Neural cell (in vitro differentiated cells): ENCODE measurements at regions not wholly inside any gene's neighbourhood (a gene's known extent, or its start where the extent isn't known, plus 50 kb on each side); places are given as distances from the start of the nearest gene placed in this dataset.
"Not testable (repeated sequence)": the region's sequence is repeated elsewhere in the genome, so short reads cannot be mapped to it uniquely, and the experiment has no call there.

ENCODE experiments used
- H2AFZ ChIP-seq: fragments of 200-600, 300-800 bp; sonication (generic), shearing (Covaris generic); 2 replicates; pipeline ENCODE4 v1.6.0; 2014; ENCODE audit warnings: low read depth, mild to moderate bottlenecking, antibody characterized with exemption, low read length, moderate library complexity
- H3F3A ChIP-seq: fragments of 200-600 bp; shearing (Covaris generic); 2 replicates; pipeline ENCODE4 v1.6.1; 2016; ENCODE audit warnings: mild to moderate bottlenecking, moderate library complexity, mixed read lengths, antibody characterized with exemption, low read length; ENCODE audit not compliant: insufficient read depth, poor library complexity, severe bottlenecking
- H3K27ac ChIP-seq: fragments of 200-600, 300-800 bp; sonication (generic), shearing (Covaris generic); 2 replicates; pipeline ENCODE4 v1.5.1; 2014; ENCODE audit warnings: mild to moderate bottlenecking, low read length, moderate library complexity
- H3K27me3 ChIP-seq: fragments of 300-800, 200-600 bp; sonication (generic), shearing (Covaris generic); 2 replicates; pipeline ENCODE4 v1.6.0; 2014; ENCODE audit warnings: mild to moderate bottlenecking, low read depth, low read length, moderate library complexity; ENCODE audit not compliant: insufficient read depth
- H3K36me3 ChIP-seq: fragments of 300-800, 200-600 bp; sonication (generic), shearing (Covaris generic); 2 replicates; pipeline ENCODE4 v1.5.1; 2014; ENCODE audit warnings: mild to moderate bottlenecking, antibody characterized with exemption, low read length, moderate library complexity; ENCODE audit not compliant: insufficient read depth
- H3K4me2 ChIP-seq: fragments of 300-800, 200-600 bp; sonication (generic), shearing (Covaris generic); 2 replicates; pipeline ENCODE4 v1.6.0; 2014; ENCODE audit warnings: mild to moderate bottlenecking, low read length
- H3K4me3 ChIP-seq: fragments of 300-800, 200-600 bp; sonication (generic), shearing (Covaris generic); 2 replicates; pipeline ENCODE4 v1.5.1; 2014; ENCODE audit warnings: mild to moderate bottlenecking, low read length, moderate library complexity
- H3K79me2 ChIP-seq: fragments of 200-600 bp; shearing (Covaris generic); replicated peaks from 2 replicates; pipeline ENCODE4 v1.6.0; 2014; ENCODE audit warnings: mild to moderate bottlenecking, low read length, moderate library complexity; ENCODE audit not compliant: insufficient read depth
- H3K9ac ChIP-seq: fragments of 300-800, 200-600 bp; sonication (generic), shearing (Covaris generic); 2 replicates; pipeline ENCODE4 v1.6.1; 2016; ENCODE audit warnings: mild to moderate bottlenecking, low read length, mixed read lengths
- H3K9me2 ChIP-seq: fragments of 200-600 bp; shearing (Covaris generic); 2 replicates; pipeline ENCODE4 v1.6.1; 2016; ENCODE audit warnings: mild to moderate bottlenecking, low read length, mixed read lengths; ENCODE audit not compliant: insufficient read depth
- H3K9me3 ChIP-seq: fragments of 200-600, 300-800 bp; sonication (generic), shearing (Covaris generic); 2 replicates; pipeline ENCODE4 v1.6.1; 2016; ENCODE audit warnings: mild to moderate bottlenecking, mixed run types, low read length, moderate library complexity, mixed read lengths
- H4K20me1 ChIP-seq: fragments of 200-600 bp; shearing (Covaris generic); 2 replicates; pipeline ENCODE4 v1.6.1; 2016; ENCODE audit warnings: mild to moderate bottlenecking, mixed run types; ENCODE audit not compliant: insufficient read depth
- CTCF ChIP-seq: fragments of 450-650 bp; IDR thresholded peaks from 2 replicates; pipeline ENCODE4 v1.5.1; 2014; ENCODE audit warnings: antibody characterized with exemption, mild to moderate bottlenecking, moderate library complexity; ENCODE audit not compliant: poor library complexity, severe bottlenecking
- EP300 ChIP-seq: fragments of 450-650 bp; conservative IDR thresholded peaks from 2 replicates; pipeline ENCODE4 v1.6.1; 2014; ENCODE audit warnings: antibody characterized with exemption, mild to moderate bottlenecking, moderate library complexity; ENCODE audit not compliant: poor library complexity, severe bottlenecking
- EZH2 ChIP-seq: fragments of 200-600, 300-800 bp; shearing (Covaris generic), sonication (generic); IDR thresholded peaks from 2 replicates; pipeline ENCODE4 v1.6.1; 2014; ENCODE audit warnings: antibody characterized with exemption, low read length, borderline replicate concordance, mild to moderate bottlenecking; ENCODE audit not compliant: insufficient read depth, poor library complexity, severe bottlenecking
- MXI1 ChIP-seq: fragments of 450-650 bp; conservative IDR thresholded peaks from 2 replicates; pipeline ENCODE4 v1.6.1; 2014; ENCODE audit warnings: antibody characterized with exemption, mild to moderate bottlenecking; ENCODE audit not compliant: poor library complexity, severe bottlenecking
- POLR2AphosphoS5 ChIP-seq: IDR thresholded peaks from 2 replicates; pipeline ENCODE4 v1.6.1; 2012
- RAD21 ChIP-seq: fragments of 450-650 bp; conservative IDR thresholded peaks from 2 replicates; pipeline ENCODE4 v1.6.1; 2014; ENCODE audit warnings: antibody characterized with exemption, mild to moderate bottlenecking, moderate library complexity
- REST ChIP-seq: IDR thresholded peaks from 2 replicates; pipeline ENCODE4 v1.6.1; 2012; ENCODE audit warnings: borderline replicate concordance
- SMC3 ChIP-seq: fragments of 450-650 bp; conservative IDR thresholded peaks from 2 replicates; pipeline ENCODE4 v1.6.1; 2014; ENCODE audit warnings: antibody characterized with exemption, mild to moderate bottlenecking, moderate library complexity; ENCODE audit not compliant: poor library complexity
- TAF1 ChIP-seq: IDR thresholded peaks from 2 replicates; pipeline ENCODE4 v1.6.1; 2012; ENCODE audit warnings: low read depth

DNA sequence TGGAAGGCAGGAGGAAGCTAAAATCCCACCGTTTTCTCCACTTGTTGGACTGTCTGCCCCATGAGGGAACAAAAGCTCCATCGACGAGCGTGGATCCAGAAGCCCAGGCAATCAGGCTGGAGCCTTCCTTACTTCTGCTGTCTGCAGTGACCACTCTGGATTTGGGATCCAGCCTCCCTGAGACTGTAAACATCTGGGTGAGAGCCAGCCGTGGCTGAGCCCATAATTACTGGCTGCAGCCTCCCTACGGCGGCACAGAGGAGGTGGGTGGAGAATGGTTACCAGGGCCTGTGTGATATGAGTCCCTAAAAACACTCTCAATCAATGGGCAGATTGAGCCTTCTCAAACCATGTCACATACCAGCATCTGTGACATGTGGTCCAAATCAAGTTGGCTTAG is 158.2 kb downstream of the FOXL1 start:
- Histone ChIP-seq H2AFZ (no peak overlapping the region), H3K4me3 (no peak overlapping the region), H3K27me3 (no peaks in the 10 kb centered on the region), H3K27ac (no peak overlapping the region), H3K4me2 (no peak overlapping the region), H3K9ac (no peak overlapping the region), H3K9me3 (no peaks in the 10 kb centered on the region), H3K79me2 (no peaks in the 10 kb centered on the region), H3F3A (peaks cover 9% of the 10 kb centered on the region), H3K36me3 (no peaks in the 10 kb centered on the region), H4K20me1 (no peaks in the 10 kb centered on the region), H3K9me2 (no peaks in the 10 kb centered on the region)
- TF ChIP-seq TAF1 (no peak), POLR2AphosphoS5 (no peak), SMC3 (no peak), REST (no peak), MXI1 (no peak), CTCF (no peak), RAD21 (no peak), EZH2 (no peak), EP300 (no peak)

DNA sequence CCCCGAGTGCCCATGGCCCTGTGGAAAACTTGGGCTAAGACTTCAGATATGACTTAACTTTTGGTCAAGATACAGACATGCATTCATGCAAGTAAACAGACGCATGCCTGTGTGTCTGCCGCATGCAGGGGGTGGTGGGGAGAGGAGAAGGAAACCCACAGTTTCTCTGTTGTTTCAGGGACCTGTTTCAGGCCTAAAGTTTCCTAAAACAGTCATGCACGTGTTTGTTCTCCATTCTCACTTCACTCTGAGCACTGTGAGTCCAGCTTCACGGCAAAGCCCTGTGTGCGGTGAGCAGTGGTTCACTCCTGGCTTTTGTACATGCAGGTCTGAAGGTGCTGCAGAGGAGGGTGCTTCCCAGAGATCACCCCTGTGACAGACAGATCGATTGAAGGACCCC is 158.7 kb downstream of the FOXL1 start:
- Histone ChIP-seq H3K9me3 (no peaks in the 10 kb centered on the region), H3F3A (peaks cover 9% of the 10 kb centered on the region), H2AFZ (no peak overlapping the region), H3K9ac (no peak overlapping the region), H3K4me3 (no peak overlapping the region), H3K4me2 (no peak overlapping the region), H3K36me3 (no peaks in the 10 kb centered on the region), H3K9me2 (no peaks in the 10 kb centered on the region), H3K79me2 (no peaks in the 10 kb centered on the region), H3K27ac (no peak overlapping the region), H3K27me3 (no peaks in the 10 kb centered on the region), H4K20me1 (no peaks in the 10 kb centered on the region)
- TF ChIP-seq REST, result no peak
- TF ChIP-seq MXI1, result no peak
- no peak for TF ChIP-seq POLR2AphosphoS5
- TF ChIP-seq EP300, result no peak
- TF ChIP-seq RAD21, result no peak
- no peak for TF ChIP-seq EZH2
- no peak for TF ChIP-seq CTCF
- TF ChIP-seq SMC3, result no peak
- TF ChIP-seq TAF1, result no peak

- H3K9me3 ChIP-seq, H3K9ac ChIP-seq, H3K27ac ChIP-seq, H3K4me2 ChIP-seq, H2AFZ ChIP-seq, H3K27me3 ChIP-seq, H3F3A ChIP-seq, H3K79me2 ChIP-seq, H3K4me3 ChIP-seq, H4K20me1 ChIP-seq, H3K36me3 ChIP-seq, H3K9me2 ChIP-seq: not testable (repeated sequence)
These were observed 160.0 kb downstream of the FOXL1 start for GRCh38 chr16:86738322-86738721.
